ENCODE measurements at regions not wholly inside any gene's neighbourhood (a gene's known extent, or its start where the extent isn't known, plus 50 kb on each side); places are given as distances from the start of the nearest gene placed in this dataset.

- TF ChIP-seq, protein P1, sequence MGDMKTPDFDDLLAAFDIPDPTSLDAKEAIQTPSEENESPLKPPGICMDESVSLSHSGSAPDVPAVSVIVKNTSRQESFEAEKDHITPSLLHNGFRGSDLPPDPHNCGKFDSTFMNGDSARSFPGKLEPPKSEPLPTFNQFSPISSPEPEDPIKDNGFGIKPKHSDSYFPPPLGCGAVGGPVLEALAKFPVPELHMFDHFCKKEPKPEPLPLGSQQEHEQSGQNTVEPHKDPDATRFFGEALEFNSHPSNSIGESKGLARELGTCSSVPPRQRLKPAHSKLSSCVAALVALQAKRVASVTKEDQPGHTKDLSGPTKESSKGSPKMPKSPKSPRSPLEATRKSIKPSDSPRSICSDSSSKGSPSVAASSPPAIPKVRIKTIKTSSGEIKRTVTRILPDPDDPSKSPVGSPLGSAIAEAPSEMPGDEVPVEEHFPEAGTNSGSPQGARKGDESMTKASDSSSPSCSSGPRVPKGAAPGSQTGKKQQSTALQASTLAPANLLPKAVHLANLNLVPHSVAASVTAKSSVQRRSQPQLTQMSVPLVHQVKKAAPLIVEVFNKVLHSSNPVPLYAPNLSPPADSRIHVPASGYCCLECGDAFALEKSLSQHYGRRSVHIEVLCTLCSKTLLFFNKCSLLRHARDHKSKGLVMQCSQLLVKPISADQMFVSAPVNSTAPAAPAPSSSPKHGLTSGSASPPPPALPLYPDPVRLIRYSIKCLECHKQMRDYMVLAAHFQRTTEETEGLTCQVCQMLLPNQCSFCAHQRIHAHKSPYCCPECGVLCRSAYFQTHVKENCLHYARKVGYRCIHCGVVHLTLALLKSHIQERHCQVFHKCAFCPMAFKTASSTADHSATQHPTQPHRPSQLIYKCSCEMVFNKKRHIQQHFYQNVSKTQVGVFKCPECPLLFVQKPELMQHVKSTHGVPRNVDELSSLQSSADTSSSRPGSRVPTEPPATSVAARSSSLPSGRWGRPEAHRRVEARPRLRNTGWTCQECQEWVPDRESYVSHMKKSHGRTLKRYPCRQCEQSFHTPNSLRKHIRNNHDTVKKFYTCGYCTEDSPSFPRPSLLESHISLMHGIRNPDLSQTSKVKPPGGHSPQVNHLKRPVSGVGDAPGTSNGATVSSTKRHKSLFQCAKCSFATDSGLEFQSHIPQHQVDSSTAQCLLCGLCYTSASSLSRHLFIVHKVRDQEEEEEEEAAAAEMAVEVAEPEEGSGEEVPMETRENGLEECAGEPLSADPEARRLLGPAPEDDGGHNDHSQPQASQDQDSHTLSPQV (IDR thresholded peaks at IDR 0.05): peak; percentile 87
- peak; percentile 68; the same call in 1 of the 2 replicates for TF ChIP-seq NBN (IDR thresholded peaks at IDR 0.05; ENCODE audit: low read depth)
- TF ChIP-seq SRF (CRISPR knock-in tag; IDR thresholded peaks at IDR 0.05): peak in 1 of 2 experiments; percentile 79; a peak in 2 of 4 replicates
- TF ChIP-seq ZNF518B (CRISPR knock-in tag; IDR thresholded peaks at IDR 0.05): no peak
- TF ChIP-seq MAFK (IDR thresholded peaks at IDR 0.05; ENCODE audit: low read length): no peak
- peak in 1 of 2 experiments; percentile 52; a peak in 1 of 4 replicates for TF ChIP-seq MLLT1 (IDR thresholded peaks at IDR 0.05)
- TF ChIP-seq ZBTB2 (IDR thresholded peaks at IDR 0.05): peak; percentile 47; the same call in 1 of the 2 replicates
- TF ChIP-seq KAT8 (IDR thresholded peaks at IDR 0.05; ENCODE audit: low read depth): no peak
- peak; percentile 76 for TF ChIP-seq SMARCC2 (IDR thresholded peaks at IDR 0.05; ENCODE audit: low read depth)
- peak; percentile 74; the same call in 1 of the 2 replicates for TF ChIP-seq ZNF197 (CRISPR knock-in tag; IDR thresholded peaks at IDR 0.05; ENCODE audit: low read depth)
- TF ChIP-seq SMAD4 (CRISPR knock-in tag; conservative IDR thresholded peaks at IDR 0.05): peak; percentile 72; the same call in 1 of the 2 replicates
- 0 out of 2 replicates have a peak, but pooled peaks have one; percentile 58 for TF ChIP-seq DDX20 (tag; IDR thresholded peaks at IDR 0.05; ENCODE audit: low read depth)
- peak; percentile 92 for TF ChIP-seq ZNF644 (tag; IDR thresholded peaks at IDR 0.05; ENCODE audit: low read depth)
- TF ChIP-seq, protein P2, sequence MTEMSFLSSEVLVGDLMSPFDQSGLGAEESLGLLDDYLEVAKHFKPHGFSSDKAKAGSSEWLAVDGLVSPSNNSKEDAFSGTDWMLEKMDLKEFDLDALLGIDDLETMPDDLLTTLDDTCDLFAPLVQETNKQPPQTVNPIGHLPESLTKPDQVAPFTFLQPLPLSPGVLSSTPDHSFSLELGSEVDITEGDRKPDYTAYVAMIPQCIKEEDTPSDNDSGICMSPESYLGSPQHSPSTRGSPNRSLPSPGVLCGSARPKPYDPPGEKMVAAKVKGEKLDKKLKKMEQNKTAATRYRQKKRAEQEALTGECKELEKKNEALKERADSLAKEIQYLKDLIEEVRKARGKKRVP (CRISPR knock-in tag; IDR thresholded peaks at IDR 0.05): peak; percentile 26; the same call in 1 of the 2 replicates
- peak in 1 of 2 experiments; percentile 42; a peak in 2 of 4 replicates for TF ChIP-seq HDAC1 (IDR thresholded peaks at IDR 0.05)
Observed at GRCh38 chr12:60144395-60144794, 548.6 kb downstream of the SLC16A7 start (continued).

Measured in K562 (cell line).